Right lung (tissue), 2 donors: ENCODE measurements at regions not wholly inside any gene's neighbourhood (a gene's known extent, or its start where the extent isn't known, plus 50 kb on each side); places are given as distances from the start of the nearest gene placed in this dataset.
"Not testable (repeated sequence)": the region's sequence is repeated elsewhere in the genome, so short reads cannot be mapped to it uniquely, and the experiment has no call there.

Experiments
- DNase-seq, 2 donors: peaks; one replicate each; pipeline ENCODE4 v3.0.0-alpha.2; 2013

DNA sequence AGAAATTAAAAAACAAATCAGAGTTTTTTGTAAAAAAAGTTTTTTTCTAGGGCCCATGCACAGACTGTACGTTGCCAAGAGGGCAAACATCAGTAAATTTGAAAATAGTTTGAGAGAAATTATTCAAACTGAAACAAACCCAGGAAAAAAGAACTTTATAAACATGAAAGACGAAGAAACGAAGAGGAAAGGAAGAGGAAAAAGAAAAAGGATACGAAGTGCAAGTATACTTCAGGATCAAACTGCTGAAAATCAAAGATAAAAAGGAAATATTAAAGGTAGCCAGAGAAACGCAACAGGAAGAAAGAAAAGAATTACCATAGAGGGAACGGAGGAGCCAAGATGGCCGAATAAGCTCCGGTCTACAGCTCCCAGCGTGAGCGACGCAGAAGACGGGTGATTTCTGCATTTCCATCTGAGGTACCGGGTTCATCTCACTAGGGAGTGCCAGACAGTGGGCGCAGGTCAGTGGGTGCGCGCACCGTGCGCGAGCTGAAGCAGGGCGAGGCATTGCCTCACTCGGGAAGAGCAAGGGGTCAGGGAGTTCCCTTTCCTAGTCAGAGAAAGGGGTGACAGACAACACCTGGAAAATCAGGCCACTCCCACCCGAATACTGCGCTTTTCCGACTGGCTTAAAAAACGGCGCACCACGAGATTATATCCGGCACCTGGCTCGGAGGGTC is 94.4 kb upstream of the GAS1 start:
- not testable (repeated sequence) for DNase-seq

DNA sequence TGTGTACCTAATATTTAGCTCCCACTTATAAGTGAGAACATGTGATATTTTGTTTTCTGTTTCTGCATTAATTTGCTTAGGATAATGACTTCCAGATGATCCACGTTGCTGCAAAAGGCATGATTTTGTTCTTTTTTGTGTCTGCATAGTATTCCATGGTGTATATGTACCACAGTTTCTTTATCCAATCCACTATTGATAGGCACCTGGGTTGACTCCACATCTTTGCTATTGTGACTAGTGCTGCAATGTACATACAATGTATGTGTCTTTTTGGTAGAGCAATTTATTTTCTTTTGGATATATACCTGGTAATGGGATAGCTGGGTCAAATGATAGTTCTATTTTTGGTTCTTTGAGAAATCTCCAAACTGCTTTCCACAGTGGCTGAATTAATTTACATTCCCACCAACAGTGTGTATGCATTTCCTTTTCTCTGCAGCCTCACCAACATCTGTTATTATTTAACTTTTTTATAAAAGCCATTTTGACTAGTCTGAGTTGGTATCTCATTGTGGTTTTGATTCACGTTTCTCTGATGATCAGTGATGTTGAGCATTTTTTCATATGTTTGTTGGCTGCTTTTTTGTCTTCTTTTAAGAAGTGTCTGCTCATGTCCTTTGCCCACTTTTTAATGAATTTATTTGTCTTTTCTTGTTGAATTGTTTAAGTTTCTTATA is 102.8 kb upstream of the GAS1 start:
- not testable (repeated sequence) for DNase-seq

DNA sequence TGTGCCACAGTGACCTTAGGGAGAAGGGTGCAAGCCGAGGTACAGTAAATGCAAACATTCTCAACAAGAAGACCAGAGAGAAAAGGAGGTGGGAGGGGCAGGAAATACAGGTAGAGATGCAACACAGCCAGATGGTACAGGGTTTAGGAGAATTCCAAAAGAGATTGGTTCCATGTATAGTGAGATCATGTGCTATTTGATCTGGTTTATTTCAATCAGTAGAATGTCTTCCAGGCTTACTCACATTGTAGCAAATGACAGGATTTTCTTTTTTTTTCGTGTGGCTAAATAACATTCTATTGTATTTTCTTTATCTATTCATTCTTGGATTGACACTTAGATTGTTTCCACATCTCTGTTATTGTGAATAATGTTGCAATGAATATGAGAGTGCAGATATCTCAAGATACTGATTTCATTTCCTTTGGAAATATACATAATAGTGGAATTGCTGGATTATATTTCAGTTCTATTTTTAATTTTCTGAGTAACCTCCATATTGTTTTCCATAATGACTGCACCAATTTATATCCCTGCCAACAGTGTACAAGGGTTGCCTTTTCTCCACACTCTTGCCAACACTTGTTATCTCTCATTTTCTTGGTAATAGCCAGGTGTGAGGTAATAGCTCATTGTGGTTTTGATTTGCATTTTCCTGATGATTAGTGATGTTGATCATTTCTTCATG is 107.8 kb upstream of the GAS1 start:
- no peak for DNase-seq

DNA sequence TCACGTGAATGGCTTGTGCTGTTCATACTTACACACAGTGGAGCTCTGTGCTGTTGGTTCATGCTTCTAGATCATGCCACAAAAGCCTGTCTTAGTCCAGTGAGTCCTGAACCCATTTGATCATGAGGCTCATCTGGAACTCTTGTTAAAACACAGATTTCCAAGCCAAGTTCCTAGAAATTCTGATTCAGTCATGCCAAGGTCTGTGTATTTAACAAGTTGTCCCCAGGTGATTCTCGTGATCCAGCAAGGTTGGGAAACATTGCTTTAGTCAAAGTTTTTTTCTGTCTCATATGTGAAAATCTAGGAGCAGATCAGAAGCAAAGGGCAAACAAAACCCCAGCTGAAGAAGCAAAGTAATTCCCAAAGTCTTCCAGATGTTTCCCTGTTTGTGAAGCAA is 112.5 kb upstream of the GAS1 start:
- DNase-seq: no peak

DNA sequence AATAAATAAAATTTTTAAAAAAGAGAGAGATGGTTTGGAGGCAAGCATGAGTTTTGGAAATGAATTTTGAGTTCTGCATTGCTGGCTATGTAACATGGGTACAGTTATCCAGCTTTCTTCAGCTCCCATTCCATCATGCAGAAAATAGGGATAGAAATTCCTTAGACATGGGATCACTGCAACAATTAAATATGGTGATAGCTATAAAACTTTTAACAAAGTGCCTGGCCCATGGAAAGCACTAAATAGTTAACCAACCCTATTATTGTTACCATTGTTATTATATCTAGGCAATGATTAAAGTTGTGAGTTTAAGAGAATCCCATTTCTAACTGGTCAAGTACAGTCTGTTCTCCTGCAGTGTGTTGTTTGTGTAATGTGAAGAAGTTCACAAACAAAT is 115.4 kb upstream of the GAS1 start:
- no peak for DNase-seq

DNA sequence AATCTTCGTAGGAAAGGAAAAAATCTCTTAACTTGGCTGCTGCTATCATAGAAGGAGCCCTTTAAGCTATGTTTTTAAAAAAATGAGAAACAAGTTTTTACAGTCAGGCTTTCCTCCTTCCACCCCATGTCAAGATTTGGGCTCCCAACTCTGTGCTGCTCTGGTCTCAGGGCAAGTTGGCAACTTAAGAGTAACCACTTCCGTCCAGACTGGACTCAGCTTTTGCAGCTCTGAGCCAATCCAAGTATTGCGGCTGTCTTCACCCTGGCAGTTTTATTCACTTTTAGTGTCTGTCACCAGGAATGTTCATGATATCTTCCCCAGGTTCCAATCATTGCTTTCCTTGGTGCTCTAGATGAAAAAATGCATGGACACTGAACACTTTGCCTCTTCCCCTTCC is 115.9 kb upstream of the GAS1 start:
- no peak for DNase-seq

DNA sequence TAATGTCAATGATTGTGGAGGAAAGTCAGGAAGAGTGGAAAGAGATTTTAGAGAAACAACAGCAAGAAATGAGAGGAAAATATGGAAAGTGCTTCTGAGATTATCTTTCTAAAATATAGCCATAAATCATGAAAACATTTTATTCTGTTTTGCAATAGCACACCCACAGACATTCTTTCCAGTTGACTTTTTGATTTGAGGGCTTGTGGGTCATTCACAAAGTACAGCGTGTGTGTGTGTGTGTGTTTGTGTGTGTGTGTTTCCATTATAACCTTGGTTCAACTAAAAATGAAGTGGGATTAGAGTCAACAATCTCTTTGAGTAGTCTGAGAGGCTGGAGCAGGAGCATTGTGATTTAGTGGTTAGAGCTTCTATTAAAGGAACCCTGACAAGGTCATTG is 116.6 kb upstream of the GAS1 start:
- no peak for DNase-seq

DNA sequence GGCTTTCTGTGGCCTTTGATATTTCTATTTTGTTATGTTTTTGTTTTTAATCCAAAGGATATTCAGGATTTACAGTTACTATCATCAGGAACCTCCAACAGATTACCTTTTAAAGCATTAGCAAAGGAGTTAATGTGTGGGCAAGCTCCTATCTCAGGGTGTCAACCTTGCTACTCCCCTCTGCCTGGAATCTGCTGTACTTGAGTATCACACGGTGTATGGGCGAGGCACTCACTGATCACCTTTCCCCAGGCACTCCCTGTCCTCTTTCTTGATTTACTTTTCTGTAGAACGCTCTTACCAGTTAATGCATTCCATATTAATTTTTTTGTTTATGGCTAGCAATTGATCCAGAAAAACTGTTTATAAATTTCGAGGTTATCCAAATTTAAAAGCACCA is 117.0 kb upstream of the GAS1 start:
- DNase-seq: no peak

DNA sequence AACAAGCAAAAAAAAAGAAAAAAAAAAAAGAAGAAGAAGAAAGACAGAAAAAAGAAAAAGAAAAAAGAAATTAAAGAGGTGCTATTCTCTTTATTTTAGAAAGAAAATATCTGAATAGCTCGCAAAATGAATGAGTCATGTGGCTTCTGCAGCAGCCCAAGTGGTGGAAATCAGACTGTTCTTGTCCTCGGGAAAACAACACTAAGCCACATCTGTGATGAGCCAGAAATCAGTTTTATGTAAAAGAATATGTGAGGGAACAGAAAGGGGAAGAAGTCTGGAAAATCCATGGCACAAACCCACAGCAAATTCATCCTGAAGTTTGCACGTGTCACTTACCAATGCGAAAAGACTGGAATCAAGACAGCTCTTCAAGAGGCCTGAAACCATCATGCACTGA is 118.7 kb upstream of the GAS1 start:
- no peak for DNase-seq

DNA sequence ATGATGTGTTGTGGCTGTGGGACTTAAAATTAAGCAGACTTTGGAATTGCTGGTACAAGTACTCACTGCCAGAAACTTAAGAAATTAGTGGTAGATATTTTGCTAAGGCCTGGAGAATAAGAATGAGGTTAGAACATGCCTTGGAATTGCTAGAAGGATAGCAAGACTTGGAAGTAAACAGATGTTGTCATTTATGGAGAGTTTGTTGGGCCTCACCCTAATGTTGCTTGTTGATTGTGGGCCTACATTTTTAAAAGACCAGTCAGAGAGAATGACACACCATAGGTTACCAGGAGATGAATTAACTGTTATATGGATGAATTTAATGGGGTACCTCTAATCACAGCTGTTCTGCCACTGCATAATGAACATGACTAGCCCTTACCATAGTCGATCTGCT is 120.1 kb upstream of the GAS1 start:
- DNase-seq: no peak

DNA sequence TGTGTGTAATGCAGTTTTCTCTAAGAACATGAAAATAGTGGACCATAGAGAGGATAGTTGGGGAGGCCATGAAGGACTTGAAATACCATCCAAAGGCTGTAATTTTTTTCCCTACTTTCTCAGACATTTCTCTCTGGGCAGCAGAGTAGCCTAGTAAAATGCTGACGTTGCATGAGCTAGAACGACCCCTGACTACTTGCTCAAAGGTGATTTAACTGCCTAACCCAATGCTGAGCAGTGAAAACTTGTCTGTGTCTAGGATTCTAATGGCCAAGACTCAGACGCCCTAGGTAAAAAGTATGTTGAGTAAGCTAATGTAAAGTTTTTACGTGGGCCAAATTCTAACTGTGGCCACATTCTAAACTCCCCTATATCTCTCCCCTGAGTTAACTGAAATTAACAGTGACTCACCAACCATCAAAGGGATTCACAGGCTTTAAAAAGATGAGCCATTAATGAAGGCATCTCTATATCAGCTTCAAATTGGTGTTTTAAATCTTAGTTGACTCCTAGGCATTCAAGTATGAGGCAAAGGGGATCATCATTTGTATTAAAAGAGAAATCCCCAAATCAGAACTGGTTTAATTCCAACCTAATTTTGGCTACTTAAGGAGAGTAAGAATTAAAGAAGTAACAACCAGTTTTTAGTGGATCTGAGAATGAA is 121.0 kb upstream of the GAS1 start:
- no peak for DNase-seq

DNA sequence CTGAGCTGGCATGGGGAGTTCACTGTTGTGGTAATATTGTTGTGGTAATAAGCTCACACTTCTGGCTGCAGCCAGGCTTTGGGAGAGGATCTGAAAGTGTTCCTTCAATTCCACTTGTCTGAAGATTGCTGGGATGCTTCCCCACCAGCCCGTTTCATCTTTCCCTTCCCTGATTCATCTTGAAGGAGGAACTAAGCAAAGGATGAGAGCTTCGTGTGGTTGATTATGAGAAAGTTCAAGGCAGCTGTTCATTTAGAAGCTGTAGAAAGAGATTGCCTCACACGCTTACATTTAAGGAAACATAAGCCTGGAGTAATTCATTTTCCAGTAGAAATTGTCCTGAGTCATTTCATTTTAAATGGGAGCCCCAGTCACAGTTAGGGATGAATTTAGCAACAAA is 122.4 kb upstream of the GAS1 start:
- no peak for DNase-seq

DNA sequence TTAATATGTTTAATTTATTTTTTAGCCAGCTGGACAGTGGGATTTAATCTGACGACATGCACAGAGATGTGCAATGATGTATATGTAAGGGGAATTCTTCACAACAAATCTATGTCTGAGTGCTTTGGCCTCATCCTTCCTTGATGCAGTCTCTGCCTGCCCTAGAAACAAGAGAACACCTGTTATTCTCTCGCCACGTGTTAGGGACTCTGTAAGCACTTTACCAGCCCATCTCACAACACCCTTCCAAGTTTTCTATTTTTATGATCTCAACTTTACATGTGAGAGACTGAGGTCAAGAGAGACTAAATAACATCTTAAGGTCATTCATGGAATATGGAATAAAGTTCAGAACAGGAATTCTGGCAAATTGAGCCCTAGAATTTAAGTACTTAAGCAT is 123.0 kb upstream of the GAS1 start:
- no peak for DNase-seq

DNA sequence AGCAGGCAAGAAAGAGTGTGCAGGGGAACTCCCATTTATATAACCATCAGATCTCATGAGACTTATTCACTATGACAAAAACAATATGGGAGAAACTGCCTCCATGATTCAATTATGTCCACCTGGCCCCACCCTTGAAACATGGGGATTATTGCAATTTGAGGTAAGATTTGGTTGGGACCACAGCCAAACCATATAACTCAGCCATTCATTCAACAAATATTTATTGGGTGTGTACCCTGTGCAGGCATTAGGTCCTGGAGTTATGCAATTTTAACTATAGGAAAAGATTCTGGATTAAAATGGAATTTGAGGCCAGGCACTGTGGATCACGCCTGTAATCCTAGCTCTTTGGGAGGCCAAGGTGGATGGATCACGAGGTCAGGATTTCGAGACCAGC is 124.2 kb upstream of the GAS1 start:
- DNase-seq: no peak

DNA sequence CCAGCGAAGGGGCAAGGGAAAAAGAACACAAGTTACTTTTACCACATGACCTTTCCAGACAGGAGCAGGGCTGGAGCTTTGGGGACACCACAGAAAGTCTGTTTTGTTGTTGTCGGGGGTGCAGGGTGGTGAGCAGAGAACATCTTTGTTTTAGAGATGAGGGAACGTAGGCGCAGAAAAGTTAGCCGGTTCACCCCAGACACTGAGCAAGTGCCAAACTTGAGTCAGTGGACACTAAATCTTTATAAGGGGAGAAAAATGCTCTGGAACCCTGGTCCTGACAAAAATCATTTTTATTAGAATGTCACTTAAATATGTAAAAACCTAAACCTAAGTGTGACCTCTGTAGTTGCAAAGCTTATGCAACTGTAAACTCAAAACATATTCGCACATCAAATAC is 126.4 kb upstream of the GAS1 start:
- no peak for DNase-seq

DNA sequence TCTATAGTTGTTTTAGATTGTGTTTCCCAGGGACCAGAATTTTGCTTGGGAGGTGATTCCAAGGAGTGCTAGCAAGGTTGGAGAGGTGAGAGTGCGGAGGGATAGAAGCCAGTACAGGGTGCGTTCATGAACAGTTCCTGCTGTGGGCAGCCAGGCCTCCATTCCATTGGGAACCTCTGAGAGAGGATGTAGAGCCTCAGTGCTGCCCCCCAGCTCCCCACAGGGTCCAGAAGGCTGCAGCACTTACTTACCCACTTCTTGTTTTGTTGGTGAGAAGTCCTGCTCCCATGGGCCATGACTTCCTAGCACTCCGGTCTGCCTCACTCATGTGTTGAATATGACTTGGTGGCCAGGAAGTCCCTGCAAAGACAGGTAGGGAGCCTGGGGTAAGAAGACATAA is 128.2 kb upstream of the GAS1 start:
- no peak for DNase-seq

DNA sequence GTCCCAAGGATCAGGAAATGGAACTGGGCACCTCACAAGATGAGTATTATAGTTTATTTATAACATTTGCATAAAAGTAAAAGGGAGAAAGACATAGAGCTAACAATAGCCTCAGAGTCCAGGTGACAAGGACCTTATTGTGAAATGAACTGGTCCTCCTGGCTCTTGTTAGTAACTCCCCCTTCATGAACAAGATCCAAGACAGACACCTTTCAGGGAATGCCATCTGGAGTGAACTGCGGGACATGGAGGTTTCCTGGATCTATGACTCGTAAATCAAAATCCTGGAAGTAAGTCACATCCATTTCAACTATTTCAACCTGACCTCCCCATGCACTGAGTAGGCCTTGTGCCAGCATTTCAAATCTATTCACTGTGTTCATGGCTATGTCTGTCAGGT is 129.5 kb upstream of the GAS1 start:
- DNase-seq: no peak

DNA sequence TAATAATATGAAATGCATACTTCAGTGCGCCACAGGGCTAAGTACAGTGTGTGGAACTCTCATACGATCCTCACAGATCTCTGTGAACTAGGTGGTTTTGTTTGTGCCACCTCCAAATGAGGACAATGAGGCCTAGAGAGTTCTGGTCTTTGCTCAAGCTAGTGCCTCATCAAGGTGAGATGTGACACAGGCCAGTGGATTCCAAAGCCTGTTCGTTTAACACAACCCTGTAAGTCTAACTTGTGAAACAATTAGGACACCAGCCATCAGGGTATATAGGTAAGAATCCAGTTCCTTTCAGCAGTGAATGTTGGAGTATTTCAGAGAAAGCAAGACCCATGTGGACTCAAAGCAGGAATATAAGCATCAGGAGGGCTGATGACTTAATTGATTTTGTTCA is 130.7 kb upstream of the GAS1 start:
- DNase-seq: no peak

DNA sequence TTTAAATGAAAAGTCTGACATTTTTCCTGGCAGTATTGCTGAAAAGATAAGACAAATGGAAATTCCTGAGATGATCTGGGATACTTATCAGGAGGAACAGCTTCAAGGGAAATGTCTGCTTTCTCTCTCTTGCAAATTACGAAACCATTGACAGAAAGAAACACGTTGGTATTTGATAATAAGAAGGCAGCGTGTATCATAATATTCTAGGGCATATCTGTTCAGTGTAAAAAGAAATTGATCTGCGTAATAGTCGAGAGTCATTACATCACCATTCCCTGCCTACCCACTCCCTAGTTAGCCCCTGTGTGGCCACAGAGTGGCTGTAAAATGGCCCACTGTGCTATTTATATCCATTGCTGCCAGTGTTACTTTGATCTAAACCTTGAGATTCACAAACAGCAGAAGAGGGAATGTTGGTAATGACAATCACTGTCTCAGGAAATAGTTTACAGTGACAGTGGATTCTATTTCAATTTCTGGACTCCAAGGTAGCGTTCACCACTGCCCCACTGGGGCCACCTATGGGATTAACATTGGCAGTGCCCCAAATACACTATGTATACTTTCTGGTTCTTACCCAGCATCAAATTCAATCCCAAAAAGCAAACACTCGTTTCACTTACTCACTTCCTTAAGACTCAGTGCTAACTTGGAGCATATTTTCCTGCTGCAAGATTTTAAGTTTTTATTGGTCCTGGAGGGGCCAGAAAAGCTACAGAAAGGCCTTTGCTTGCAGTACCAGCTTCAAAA is 133.4 kb upstream of the GAS1 start:
- DNase-seq: no peak

DNA sequence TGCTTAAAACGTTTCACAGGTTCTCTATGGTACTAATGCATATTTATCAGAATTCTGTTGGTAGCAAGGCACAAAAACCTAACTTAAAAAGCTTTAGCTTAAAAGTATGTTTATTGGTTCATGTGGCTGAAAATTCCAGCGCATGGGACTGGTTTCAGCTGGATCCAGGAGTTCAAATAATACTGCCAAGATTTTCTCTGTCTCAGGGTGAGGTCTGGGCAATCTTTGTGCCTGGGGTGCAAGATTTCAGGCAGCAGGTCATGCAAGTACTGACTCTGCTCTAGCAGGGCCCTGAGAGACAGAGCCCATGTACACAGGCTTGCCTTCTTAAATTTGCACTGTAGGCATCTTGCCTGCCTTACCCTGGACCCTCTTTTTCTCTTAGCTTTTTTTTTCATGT is 134.2 kb upstream of the GAS1 start:
- DNase-seq: no peak

DNA sequence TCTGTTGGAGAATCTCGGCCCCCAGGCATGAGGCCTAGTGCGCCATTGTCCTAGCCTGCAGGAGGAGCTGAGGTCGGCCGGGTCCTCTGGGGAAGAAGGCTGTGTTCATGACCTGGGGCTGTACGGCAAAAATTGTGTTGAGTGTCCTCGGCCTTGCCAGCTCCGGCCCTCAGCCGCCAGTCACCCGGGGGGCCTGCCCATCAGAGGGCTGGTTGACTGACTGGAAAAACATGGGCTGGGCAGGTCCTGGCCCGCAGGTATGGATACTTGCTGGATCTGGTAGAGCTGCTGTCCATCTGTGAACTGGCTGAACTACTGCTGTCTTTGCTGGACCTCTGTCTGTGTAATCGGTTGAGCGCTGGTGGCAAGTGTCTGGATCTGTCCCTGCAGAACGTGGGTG is 136.7 kb upstream of the GAS1 start:
- DNase-seq: no peak

DNA sequence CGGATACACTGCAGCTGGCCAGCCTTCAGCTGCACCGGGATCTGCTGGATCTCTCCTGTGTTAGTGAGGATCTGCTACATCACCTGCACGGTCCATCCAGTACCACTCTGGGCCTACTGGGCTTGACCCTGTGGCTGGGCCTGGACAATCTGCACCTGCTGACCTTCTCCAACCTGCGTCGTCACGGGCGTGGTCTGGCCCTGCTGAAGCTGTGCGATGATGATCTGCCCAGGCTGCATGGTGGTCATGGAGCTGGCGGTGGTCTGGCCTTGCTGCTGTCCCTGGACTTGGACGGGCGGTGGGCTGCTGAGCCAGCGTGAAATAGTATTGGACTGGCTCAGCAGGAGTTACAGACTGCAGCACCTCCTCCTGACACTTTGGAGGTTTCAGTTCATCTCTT is 137.1 kb upstream of the GAS1 start:
- DNase-seq: no peak
